IMR-90 (cell line): ENCODE measurements at regions not wholly inside any gene's neighbourhood (a gene's known extent, or its start where the extent isn't known, plus 50 kb on each side); places are given as distances from the start of the nearest gene placed in this dataset.
A peak's percentile ranks its signal among the peaks of the same experiment; 100 is the strongest.

Source experiments
- ATAC-seq: fragments of 200-7000 bp; cut with Tn5 transposase; 2 replicates; pipeline ENCODE4 v1.9.1; 2020; ENCODE audit warnings: low read depth, mild to moderate bottlenecking, moderate library complexity
- BruUV-seq: library from RNA; stranded (reverse); fragments of 400-500 nt; replicated peaks from 2 replicates; lab custom pipeline; 2021; lab: Mats Ljungman, UMichigan
- CTCF ChIA-PET: fragments of 300-600 bp; formaldehyde crosslinking; extraction: SDS; loops from one replicate; lab custom pipeline; 2021; ENCODE audit warnings: antibody characterized with exemption; lab: Yijun Ruan, JAX
- POLR2A ChIA-PET: fragments of 300-600 bp; sonication (Branson Sonifier 250); formaldehyde crosslinking; loops from one replicate; lab custom pipeline; 2022; ENCODE audit warnings: antibody characterized with exemption; ENCODE audit not compliant: unreplicated experiment; lab: Charles Lee
- DNase-seq: peaks from one replicate; pipeline ENCODE4 v3.0.0; 2013
- H2AFZ ChIP-seq: replicated peaks from 2 replicates; pipeline ENCODE3; 2013; ENCODE audit warnings: low read length, mild to moderate bottlenecking; ENCODE audit not compliant: poor library complexity
- H2AK5ac ChIP-seq: 2 replicates; pipeline ENCODE4 v1.6.1; 2013; ENCODE audit warnings: low read depth, low read length, inconsistent platforms
- H2AK9ac ChIP-seq: replicated peaks from 2 replicates; pipeline ENCODE3; 2013; ENCODE audit warnings: mild to moderate bottlenecking, low read depth, low read length, moderate library complexity; ENCODE audit not compliant: poor library complexity
- H2BK120ac ChIP-seq: 2 replicates; pipeline ENCODE4 v1.6.1; 2013; ENCODE audit warnings: low read depth, low read length, inconsistent platforms
- H2BK15ac ChIP-seq: 3 replicates; pipeline ENCODE4 v1.6.1; 2013; ENCODE audit warnings: low read depth, low read length, inconsistent platforms
- H2BK20ac ChIP-seq: 2 replicates; pipeline ENCODE4 v1.6.1; 2013; ENCODE audit warnings: low read depth, mild to moderate bottlenecking, inconsistent platforms, low read length, moderate library complexity
- H2BK5ac ChIP-seq: 2 replicates; pipeline ENCODE4 v1.6.1; 2013; ENCODE audit warnings: mild to moderate bottlenecking, low read depth, low read length, inconsistent platforms; ENCODE audit not compliant: poor library complexity, severe bottlenecking
- H3K14ac ChIP-seq: replicated peaks from 2 replicates; pipeline ENCODE4 v1.6.1; 2013; ENCODE audit warnings: low read depth, low read length, inconsistent platforms
- H3K18ac ChIP-seq: 2 replicates; pipeline ENCODE4 v1.6.1; 2013; ENCODE audit warnings: low read depth, low read length, control low read depth
- H3K23ac ChIP-seq: 2 replicates; pipeline ENCODE4 v1.6.1; 2013; ENCODE audit warnings: low read depth, low read length, inconsistent platforms
- H3K27ac ChIP-seq: 2 replicates; pipeline ENCODE4 v1.5.1; 2013; ENCODE audit warnings: mild to moderate bottlenecking, control low read depth, low read length; ENCODE audit not compliant: insufficient read depth
- H3K27me3 ChIP-seq: 2 replicates; pipeline ENCODE4 v1.6.1; 2013; ENCODE audit warnings: low read length; ENCODE audit not compliant: control insufficient read depth, insufficient read depth
- H3K36me3 ChIP-seq: 2 replicates; pipeline ENCODE4 v1.6.1; 2013; ENCODE audit warnings: low read length, mixed read lengths; ENCODE audit not compliant: control insufficient read depth, insufficient read depth
- H3K4ac ChIP-seq: 2 replicates; pipeline ENCODE4 v1.6.1; 2013; ENCODE audit warnings: low read depth, low read length, inconsistent platforms
- H3K4me1 ChIP-seq: 2 replicates; pipeline ENCODE4 v1.6.1; 2013; ENCODE audit warnings: low read length, mixed read lengths; ENCODE audit not compliant: control insufficient read depth, insufficient read depth
- H3K4me2 ChIP-seq: 2 replicates; pipeline ENCODE4 v1.6.1; 2013; ENCODE audit warnings: low read depth, mild to moderate bottlenecking, control low read depth, low read length, moderate library complexity
- H3K4me3 ChIP-seq: 2 replicates; pipeline ENCODE4 v1.5.1; 2013; ENCODE audit warnings: low read depth, mild to moderate bottlenecking, control low read depth, low read length, moderate library complexity; ENCODE audit not compliant: insufficient read depth
- H3K56ac ChIP-seq: 2 replicates; pipeline ENCODE4 v1.6.1; 2013; ENCODE audit warnings: low read length, inconsistent platforms; ENCODE audit not compliant: insufficient read depth; ENCODE audit errors: extremely low read depth
- H3K79me1 ChIP-seq, 2 experiments: 2 replicates each; pipeline ENCODE4 v1.6.1; 2013; ENCODE audit warnings: low read length in 2 of 2, inconsistent platforms in 1 of 2, low read depth in 1 of 2
- H3K9ac ChIP-seq: 2 replicates; pipeline ENCODE4 v1.6.1; 2013; ENCODE audit warnings: low read depth, low read length, control low read depth
- H3K9me1 ChIP-seq: 2 replicates; pipeline ENCODE4 v1.6.1; 2013; ENCODE audit warnings: low read length, inconsistent platforms; ENCODE audit not compliant: insufficient read depth
- H3K9me3 ChIP-seq: 2 replicates; pipeline ENCODE4 v1.6.1; 2013; ENCODE audit warnings: low read length; ENCODE audit not compliant: control insufficient read depth, insufficient read depth
- H4K20me1 ChIP-seq: 2 replicates; pipeline ENCODE4 v1.6.1; 2013; ENCODE audit warnings: low read length, inconsistent platforms; ENCODE audit not compliant: insufficient read depth
- H4K5ac ChIP-seq: 2 replicates; pipeline ENCODE4 v1.6.1; 2013; ENCODE audit warnings: mild to moderate bottlenecking, low read depth, low read length, control low read depth
- H4K8ac ChIP-seq, 2 experiments: 2 replicates each; pipeline ENCODE4 v1.6.1; 2013; ENCODE audit warnings: low read depth in 2 of 2, low read length in 2 of 2, control low read depth in 1 of 2, inconsistent platforms in 1 of 2
- H4K91ac ChIP-seq: 2 replicates; pipeline ENCODE4 v1.6.1; 2013; ENCODE audit warnings: low read depth, low read length, inconsistent platforms; ENCODE audit not compliant: insufficient read depth
- BHLHE40 ChIP-seq: fragments of 150-350 bp; IDR thresholded peaks from 2 replicates; pipeline ENCODE4 v1.6.1; 2016; ENCODE audit warnings: mild to moderate bottlenecking, low read depth, low read length
- FOS ChIP-seq: fragments of 150-350 bp; IDR thresholded peaks from 2 replicates; pipeline ENCODE4 v1.6.1; 2016; ENCODE audit warnings: low read depth, low read length
- NFE2L2 ChIP-seq: fragments of 150-350 bp; IDR thresholded peaks from 2 replicates; pipeline ENCODE4 v1.6.1; 2016; ENCODE audit warnings: low read depth, mild to moderate bottlenecking, low read length
- RCOR1 ChIP-seq: IDR thresholded peaks from 2 replicates; pipeline ENCODE4 v1.6.1; 2012; ENCODE audit warnings: mild to moderate bottlenecking, low read length, improper control_type of control experiment; ENCODE audit not compliant: insufficient replicate concordance
- WGBS, 2 experiments: methylation state at CpG; one replicate each; pipeline versions ENCODE4 v1.1.5 to v1.1.7; 2013; ENCODE audit warnings: missing lambda C conversion rate in 2 of 2; ENCODE audit not compliant: insufficient read length in 1 of 2; ENCODE audit errors: extremely low coverage in 2 of 2; 5-methylcytosine and 5-hydroxymethylcytosine counted together
- dilution Hi-C: fragments of 300-500 bp; cut with HindIII; formaldehyde crosslinking; loops from one replicate; pipeline ENCODE4 v1.14.3; 2018; ENCODE audit warnings: low sequenced_read_pairs; ENCODE audit not compliant: unreplicated experiment
- in situ Hi-C: fragments of 300-500 bp; cut with MboI; formaldehyde crosslinking; loops from 3 replicates; pipeline ENCODE4 v1.14.3; 2019; ENCODE audit warnings: low sequenced_read_pairs, inconsistent platforms, mixed read lengths
- intact Hi-C: fragments of 100-400 bp; cut with micrococcal nuclease; formaldehyde crosslinking; loops from 2 replicates; pipeline ENCODE4 v1.10.0; 2022

DNA sequence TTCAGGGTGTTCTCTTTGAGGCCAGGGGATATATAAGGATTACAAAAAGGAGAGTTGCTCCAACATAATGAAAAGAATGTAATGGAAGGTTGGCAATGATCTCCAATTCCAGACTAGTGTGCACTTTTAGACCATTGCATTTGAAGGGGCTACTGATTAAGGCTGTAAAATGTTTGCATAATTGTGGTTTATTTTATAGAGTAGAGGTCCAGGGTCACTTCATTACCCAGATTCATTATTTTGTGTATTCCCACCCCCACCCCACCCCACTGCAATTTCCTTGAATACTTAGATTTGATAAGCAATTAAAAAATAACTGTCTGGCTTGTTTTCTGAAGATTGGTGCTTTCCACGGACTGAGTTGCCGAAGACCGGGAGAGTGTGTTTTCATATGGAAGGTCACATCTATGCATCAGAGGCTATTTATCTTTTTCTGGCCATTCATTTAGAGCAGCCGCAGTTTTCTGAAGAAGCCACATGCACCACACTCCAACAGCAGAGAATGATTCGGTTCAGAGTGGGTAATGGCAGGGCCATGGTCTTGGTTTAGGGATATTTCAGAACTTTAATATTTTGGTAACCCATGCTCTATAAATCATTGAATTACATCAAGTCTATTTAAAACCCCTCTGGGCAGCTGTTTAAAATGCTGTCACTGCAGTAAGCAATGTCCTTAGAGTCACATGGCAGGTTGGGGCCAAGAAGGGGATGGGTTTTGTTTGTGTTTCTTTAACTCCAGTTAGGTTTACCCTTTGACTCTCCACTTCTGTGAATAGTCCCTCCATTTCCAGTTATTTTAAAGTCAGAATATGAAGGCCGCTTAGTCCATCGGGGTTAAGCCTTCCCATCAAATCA lies 94.6 kb downstream of the TMEM30B start (continued):
- TF ChIP-seq FOS = no peak
- TF ChIP-seq NFE2L2 = no peak

DNA sequence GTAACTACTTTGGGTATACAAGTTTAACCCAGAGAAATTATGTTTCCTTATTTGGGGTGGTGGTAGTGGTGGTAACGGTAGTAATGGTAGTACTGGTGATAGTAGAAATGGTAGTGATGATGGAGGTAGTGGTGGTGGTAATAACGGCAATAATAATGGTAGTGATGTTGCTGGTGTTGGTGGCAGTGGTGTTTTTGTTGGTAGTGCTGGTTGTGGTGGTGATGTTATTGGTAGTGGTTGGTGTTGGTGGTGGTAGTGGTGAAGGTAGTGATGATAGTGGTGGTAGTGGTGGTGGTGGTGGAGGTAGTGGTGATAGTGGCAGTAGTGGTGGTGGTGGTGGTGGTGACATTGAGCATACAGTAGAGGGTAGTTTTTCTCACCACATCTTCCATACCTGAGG lies 95.6 kb downstream of the TMEM30B start:
- in situ Hi-C loops = no loop called here
- DNase-seq = no peak

More for the DNA sequence above, 95.6 kb downstream of the TMEM30B start:
- peak overlapping the region; percentile 4 for H2BK5ac ChIP-seq
- H2AK5ac ChIP-seq = peak overlapping the region; percentile 92
- ChIA-PET POLR2A (no interaction called here), CTCF (no interaction called here)
- dilution Hi-C loops = no loop called here
- no peak overlapping the region for H3K4me2 ChIP-seq
- peak overlapping the region; percentile 52; the same call in 1 of the 2 replicates for H2BK120ac ChIP-seq
- peak overlapping the region; percentile 55; the same call in 1 of the 2 replicates for H3K4ac ChIP-seq
- peak overlapping the region; percentile 66; the same call in 1 of the 2 replicates for H4K91ac ChIP-seq
- 0 out of 4 replicates have a peak, but pooled peaks cover 0 to 1% of the 10 kb centered on the region in 2 experiments for H3K79me1 ChIP-seq
- no peak overlapping the region for H3K23ac ChIP-seq
- H2BK20ac ChIP-seq = peak overlapping the region; percentile 76; the same call in 1 of the 2 replicates
- H3K9me3 ChIP-seq = no peaks in the 10 kb centered on the region
- no peaks in the 10 kb centered on the region for H3K36me3 ChIP-seq
- no peak for TF ChIP-seq RCOR1
- TF ChIP-seq BHLHE40 = no peak
- H3K4me3 ChIP-seq = no peak overlapping the region
- intact Hi-C loops = loop anchor here (10.0 kb wide), 1 partner anchor 161 kb away; no protein-coding TSS in a partner anchor
- peak overlapping the region; percentile 86 for H3K18ac ChIP-seq
- peak overlapping the region; percentile 70; the same call in 1 of the 2 replicates for H3K14ac ChIP-seq
- H3K9me1 ChIP-seq = peaks cover 10% of the 10 kb centered on the region
- ATAC-seq = no peak
- no peak overlapping the region for H2AFZ ChIP-seq
- WGBS, 2 experiments = 50% methylated on average over 2 of the region's 2 CpGs; no CpG with 5 or more reads in 1 of the 2 experiments
- no peaks in the 10 kb centered on the region for H4K20me1 ChIP-seq
- H2AK9ac ChIP-seq = no peak overlapping the region
- H4K8ac ChIP-seq = peak overlapping the region in 1 of 2 experiments; percentile 81; a peak in 2 of 4 replicates
- no peak overlapping the region; the same call in 1 of the 2 replicates for H4K5ac ChIP-seq
- H3K27me3 ChIP-seq = no peaks in the 10 kb centered on the region
- H3K27ac ChIP-seq = no peak overlapping the region
- H3K4me1 ChIP-seq = peaks cover 28% of the 10 kb centered on the region
- no peak overlapping the region for H3K9ac ChIP-seq
- BruUV-seq = no TSS peak
- H3K56ac ChIP-seq = no peak overlapping the region
- peak overlapping the region; percentile 83; the same call in 1 of the 3 replicates for H2BK15ac ChIP-seq
